Erythroblast (primary cell): ENCODE measurements at regions not wholly inside any gene's neighbourhood (a gene's known extent, or its start where the extent isn't known, plus 50 kb on each side); places are given as distances from the start of the nearest gene placed in this dataset.

Experiments
- GATA1 ChIP-seq: IDR thresholded peaks from 2 replicates; pipeline ENCODE4 v1.6.1; 2011; ENCODE audit warnings: low read depth, mild to moderate bottlenecking, control low read depth, low read length, moderate library complexity
- POLR2A ChIP-seq: IDR thresholded peaks from 2 replicates; pipeline ENCODE4 v1.6.1; 2011; ENCODE audit warnings: mild to moderate bottlenecking, low read length

DNA sequence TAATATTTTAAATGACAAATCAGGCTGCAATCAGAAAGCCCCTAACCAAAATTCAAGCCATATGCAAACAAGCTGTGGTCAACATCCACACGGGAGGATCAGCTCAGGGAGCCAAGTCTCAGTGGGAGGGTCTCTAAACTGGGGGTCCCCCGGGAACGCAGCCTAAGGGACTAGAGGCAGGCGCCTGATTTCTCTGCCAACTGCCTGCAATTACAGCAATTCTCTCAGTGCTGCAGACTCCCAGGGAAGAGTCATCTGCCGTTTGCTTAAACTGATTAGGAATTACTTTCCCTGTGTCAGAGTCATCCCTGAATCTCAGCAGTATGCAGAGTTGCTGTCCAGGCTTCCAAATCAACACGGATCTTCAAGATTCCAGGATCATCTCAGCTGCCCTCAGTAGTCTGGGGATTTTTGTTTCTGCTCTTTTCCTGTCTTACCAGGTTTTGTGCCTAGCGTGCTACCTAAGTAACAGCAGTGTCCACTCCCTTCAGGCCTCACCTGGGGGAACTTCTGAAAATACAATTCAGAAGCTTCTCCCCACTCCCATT, 247.8 kb downstream of the RRAGC start:
- no peak for TF ChIP-seq POLR2A
- TF ChIP-seq GATA1, result no peak
